ENCODE measurements at regions not wholly inside any gene's neighbourhood (a gene's known extent, or its start where the extent isn't known, plus 50 kb on each side); places are given as distances from the start of the nearest gene placed in this dataset.
"Not testable (repeated sequence)": the region's sequence is repeated elsewhere in the genome, so short reads cannot be mapped to it uniquely, and the experiment has no call there.

DNA sequence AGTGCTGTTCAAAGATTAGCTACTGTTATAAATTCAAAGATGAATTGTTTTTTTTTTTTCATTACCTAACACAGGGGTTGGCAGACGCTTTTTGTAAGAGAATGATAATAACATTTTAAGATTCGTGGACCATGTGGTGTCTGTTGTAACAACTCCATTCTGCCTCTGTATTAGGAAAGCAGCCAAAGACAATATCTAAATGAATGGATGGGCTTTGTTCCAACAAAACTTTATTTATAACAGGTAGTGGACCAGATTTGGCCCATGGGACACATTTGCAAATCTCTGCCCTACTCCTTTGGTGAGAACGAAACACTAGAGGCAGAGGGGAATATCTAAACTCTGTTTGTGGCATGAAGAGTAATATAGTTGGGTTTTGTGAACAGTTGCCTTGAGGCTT is 83.6 kb upstream of the BLID start:
- H3K56ac ChIP-seq (ENCODE audit: low read length): no peak overlapping the region
- no peak overlapping the region for H2BK15ac ChIP-seq (replicated peaks; ENCODE audit: low read depth)
- H3K36me3 ChIP-seq (ENCODE audit: control insufficient read depth, insufficient read depth, low read length): no peaks in the 10 kb centered on the region
- no peaks in the 10 kb centered on the region for H3K79me2 ChIP-seq (ENCODE audit: control insufficient read depth, insufficient read depth, low read length)
- no peak overlapping the region for H4K8ac ChIP-seq (ENCODE audit: low read depth, low read length)
- H3K4ac ChIP-seq (ENCODE audit: low read depth, low read length): no peak overlapping the region
- no peaks in the 10 kb centered on the region for H3K27me3 ChIP-seq (ENCODE audit: insufficient read depth, low read length, poor library complexity)
- whole genome bisulfite sequencing (ENCODE audit: extremely low coverage, insufficient coverage, low lambda C conversion rate): no CpG with 5 or more reads among the region's 3 CpGs
- no peak overlapping the region for H2BK120ac ChIP-seq (ENCODE audit: low read depth, low read length)
- H3K23ac ChIP-seq (ENCODE audit: low read length): no peak overlapping the region
- H2AK5ac ChIP-seq (ENCODE audit: low read length): no peak overlapping the region
- no peaks in the 10 kb centered on the region for H3K4me1 ChIP-seq (ENCODE audit: control insufficient read depth, low read depth, low read length)
- H2BK5ac ChIP-seq (ENCODE audit: low read length): no peak overlapping the region
- no peak overlapping the region for H3K18ac ChIP-seq (ENCODE audit: low read length)
- no peak overlapping the region for H3K9ac ChIP-seq (ENCODE audit: low read length)
- H4K5ac ChIP-seq (ENCODE audit: low read length): no peak overlapping the region
- H3K4me3 ChIP-seq (ENCODE audit: low read length): no peak overlapping the region
- no peak overlapping the region for H3K4me2 ChIP-seq (ENCODE audit: low read length)
- H3K27ac ChIP-seq (ENCODE audit: low read depth, low read length): no peak overlapping the region
- DNase-seq: no peak
- H3K79me1 ChIP-seq (ENCODE audit: low read length): no peaks in the 10 kb centered on the region

DNA sequence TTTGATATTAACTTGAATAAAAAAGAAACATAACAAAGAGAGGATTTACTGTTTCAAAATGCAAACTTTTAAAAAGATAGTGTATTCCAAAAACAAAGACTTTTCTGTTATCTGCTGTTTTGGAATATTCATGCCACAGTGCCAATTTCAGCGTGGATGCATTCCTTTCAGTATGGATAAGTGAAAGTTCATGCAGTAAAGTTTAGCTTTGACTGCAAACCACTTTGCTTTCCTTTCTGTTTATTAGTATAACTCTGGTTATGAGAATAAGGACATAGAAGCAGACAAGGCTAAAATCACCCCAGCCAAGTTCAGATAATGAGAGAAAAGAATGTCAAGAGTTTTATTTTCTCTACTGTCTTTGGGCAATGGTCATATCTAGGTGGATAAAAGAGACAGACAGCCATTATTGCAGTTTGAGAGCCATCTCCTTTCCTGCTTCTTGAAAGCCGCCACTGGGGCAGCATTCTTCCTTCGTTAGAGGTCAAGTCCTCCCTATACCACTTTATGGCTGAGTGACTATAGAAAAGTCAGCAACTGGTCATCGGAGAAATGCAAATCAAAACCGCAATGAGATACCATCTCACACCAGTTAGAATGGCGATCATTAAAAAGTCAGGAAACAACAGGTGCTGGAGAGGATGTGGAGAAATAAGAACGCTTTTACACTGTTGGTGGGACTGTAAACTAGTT is 82.4 kb upstream of the BLID start:
- Histone ChIP-seq H3K36me3 (ENCODE audit: control insufficient read depth, insufficient read depth, low read length) (no peaks in the 10 kb centered on the region), H3K23ac (ENCODE audit: low read length) (no peak overlapping the region), H2BK5ac (ENCODE audit: low read length) (no peak overlapping the region), H3K56ac (ENCODE audit: low read length) (no peak overlapping the region), H3K4ac (ENCODE audit: low read depth, low read length) (no peak overlapping the region), H3K4me1 (ENCODE audit: control insufficient read depth, low read depth, low read length) (no peaks in the 10 kb centered on the region), H3K27ac (ENCODE audit: low read depth, low read length) (no peak overlapping the region), H3K4me2 (ENCODE audit: low read length) (no peak overlapping the region), H2AK5ac (ENCODE audit: low read length) (no peak overlapping the region), H2BK15ac (replicated peaks; ENCODE audit: low read depth) (no peak overlapping the region), H3K27me3 (ENCODE audit: insufficient read depth, low read length, poor library complexity) (no peaks in the 10 kb centered on the region), H4K8ac (ENCODE audit: low read depth, low read length) (no peak overlapping the region), H3K4me3 (ENCODE audit: low read length) (no peak overlapping the region), H4K5ac (ENCODE audit: low read length) (no peak overlapping the region), H2BK120ac (ENCODE audit: low read depth, low read length) (no peak overlapping the region), H3K9ac (ENCODE audit: low read length) (no peak overlapping the region), H3K79me2 (ENCODE audit: control insufficient read depth, insufficient read depth, low read length) (no peaks in the 10 kb centered on the region), H3K18ac (ENCODE audit: low read length) (no peak overlapping the region), H3K79me1 (ENCODE audit: low read length) (no peaks in the 10 kb centered on the region)
- no CpG with 5 or more reads among the region's 7 CpGs for WGBS (ENCODE audit: extremely low coverage, insufficient coverage, low lambda C conversion rate)
- no peak for DNase-seq

DNA sequence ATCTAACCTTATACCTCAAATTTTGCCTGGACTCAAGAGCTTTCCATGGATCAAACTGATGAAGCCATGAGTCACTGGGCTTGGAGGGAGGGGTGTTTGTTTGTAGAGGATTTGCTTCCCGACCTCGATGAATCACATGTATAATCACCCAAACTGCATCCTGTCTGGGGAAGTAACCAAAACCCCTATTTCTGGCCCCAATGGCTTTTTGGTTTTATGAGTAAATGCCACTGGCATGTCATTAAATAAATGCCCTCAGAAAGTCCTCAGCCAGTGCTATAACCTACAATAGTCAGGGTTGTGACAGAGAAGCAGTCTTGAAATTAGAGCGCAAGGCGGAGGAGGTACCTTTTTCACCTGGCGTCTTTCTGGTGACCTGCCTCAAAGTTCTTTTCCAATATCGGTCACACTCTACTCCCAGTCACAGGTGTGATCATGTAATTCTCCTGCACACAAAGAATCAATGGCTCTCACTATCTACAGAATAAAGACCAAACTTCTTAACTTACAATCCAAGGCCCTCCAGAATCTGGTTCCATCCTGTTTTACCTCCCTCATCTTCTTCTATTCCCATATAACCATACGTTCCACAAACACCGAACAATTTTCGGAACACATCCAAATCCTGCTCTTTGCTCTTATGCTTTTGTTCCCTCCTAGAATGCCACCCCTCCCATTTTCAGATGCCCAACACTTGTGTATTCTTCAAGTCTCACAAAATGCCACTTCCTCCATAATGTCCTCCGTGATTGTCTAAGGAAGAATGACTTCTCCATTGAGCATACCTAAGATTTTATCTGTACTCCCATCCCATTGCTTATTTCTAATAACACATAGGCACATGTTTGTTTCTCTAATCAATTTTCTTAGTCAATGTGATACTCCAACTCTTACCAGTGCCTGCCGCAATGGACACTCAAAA is 81.3 kb upstream of the BLID start:
- no peak overlapping the region for H3K4me2 ChIP-seq (ENCODE audit: low read length)
- no peak overlapping the region for H3K4ac ChIP-seq (ENCODE audit: low read depth, low read length)
- H4K8ac ChIP-seq (ENCODE audit: low read depth, low read length): no peak overlapping the region
- H2AK5ac ChIP-seq (ENCODE audit: low read length): no peak overlapping the region
- no peak overlapping the region for H2BK5ac ChIP-seq (ENCODE audit: low read length)
- H3K79me2 ChIP-seq (ENCODE audit: control insufficient read depth, insufficient read depth, low read length): no peaks in the 10 kb centered on the region
- H3K27ac ChIP-seq (ENCODE audit: low read depth, low read length): no peak overlapping the region
- no peaks in the 10 kb centered on the region for H3K4me1 ChIP-seq (ENCODE audit: control insufficient read depth, low read depth, low read length)
- no peak overlapping the region for H4K5ac ChIP-seq (ENCODE audit: low read length)
- no peak overlapping the region for H3K23ac ChIP-seq (ENCODE audit: low read length)
- no peak overlapping the region for H2BK120ac ChIP-seq (ENCODE audit: low read depth, low read length)
- WGBS (ENCODE audit: extremely low coverage, insufficient coverage, low lambda C conversion rate): 100% methylated on average over 3 of the region's 11 CpGs
- no peak overlapping the region for H3K4me3 ChIP-seq (ENCODE audit: low read length)
- no peak overlapping the region for H3K9ac ChIP-seq (ENCODE audit: low read length)
- DNase-seq: peak; percentile 14
- no peak overlapping the region for H3K56ac ChIP-seq (ENCODE audit: low read length)
- no peaks in the 10 kb centered on the region for H3K79me1 ChIP-seq (ENCODE audit: low read length)
- no peaks in the 10 kb centered on the region for H3K36me3 ChIP-seq (ENCODE audit: control insufficient read depth, insufficient read depth, low read length)
- no peak overlapping the region for H2BK15ac ChIP-seq (replicated peaks; ENCODE audit: low read depth)
- H3K27me3 ChIP-seq (ENCODE audit: insufficient read depth, low read length, poor library complexity): no peaks in the 10 kb centered on the region
- H3K18ac ChIP-seq (ENCODE audit: low read length): no peak overlapping the region

DNA sequence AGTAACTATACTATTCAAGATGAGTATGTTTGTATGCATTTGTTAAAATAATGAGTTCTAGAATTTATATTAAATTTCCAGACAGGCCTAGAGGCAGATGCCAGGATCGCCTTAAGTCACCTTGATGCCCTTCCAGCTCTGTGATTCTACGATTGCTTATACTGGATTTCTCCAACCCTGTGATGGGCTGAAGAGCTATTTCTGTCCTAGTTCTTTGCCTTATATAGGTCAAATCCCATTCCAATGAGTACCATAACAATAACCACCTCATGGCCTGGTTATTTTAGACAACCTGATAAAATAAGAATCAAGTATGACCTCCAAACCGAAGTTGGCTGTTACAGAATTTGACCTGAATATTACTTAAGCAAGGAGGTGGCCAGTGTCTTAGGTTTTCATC is 79.8 kb upstream of the BLID start:
- H3K27me3 ChIP-seq (ENCODE audit: insufficient read depth, low read length, poor library complexity): no peaks in the 10 kb centered on the region

DNA sequence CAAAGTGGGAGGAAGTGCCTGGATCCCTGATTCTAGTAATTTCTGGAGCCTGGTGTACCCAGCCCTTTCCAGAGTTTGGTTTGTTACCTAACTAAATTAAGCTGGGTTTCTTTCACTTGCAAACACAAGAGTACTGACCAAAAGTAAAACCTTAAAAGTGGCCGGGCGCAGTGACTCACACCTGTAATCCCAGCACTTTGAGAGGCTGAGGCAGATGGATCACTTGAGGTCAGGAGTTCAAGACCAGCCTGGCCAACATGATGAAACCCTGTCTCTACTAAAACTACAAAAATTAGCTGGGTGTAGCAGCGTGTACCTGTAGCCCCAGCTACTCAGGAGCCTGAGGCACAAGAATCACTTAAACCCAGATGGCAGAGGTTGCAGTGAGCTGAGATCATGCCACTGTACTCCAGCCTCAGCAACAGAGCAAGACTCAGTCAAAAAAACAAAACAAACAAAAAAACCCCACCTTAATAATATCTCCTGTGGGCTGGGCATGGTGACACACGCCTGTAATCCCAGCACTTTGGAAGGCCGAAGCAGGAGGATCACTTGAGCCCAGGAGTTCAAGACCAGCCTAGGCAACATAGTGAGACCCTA is 78.0 kb upstream of the BLID start:
- not testable (repeated sequence) for H3K36me3 ChIP-seq (ENCODE audit: control insufficient read depth, insufficient read depth, low read length); H3K23ac ChIP-seq (ENCODE audit: low read length); H3K27me3 ChIP-seq (ENCODE audit: insufficient read depth, low read length, poor library complexity); H3K9ac ChIP-seq (ENCODE audit: low read length); H3K56ac ChIP-seq (ENCODE audit: low read length); H3K27ac ChIP-seq (ENCODE audit: low read depth, low read length); H2AK5ac ChIP-seq (ENCODE audit: low read length); H2BK15ac ChIP-seq (replicated peaks; ENCODE audit: low read depth); H3K4me3 ChIP-seq (ENCODE audit: low read length); H3K79me2 ChIP-seq (ENCODE audit: control insufficient read depth, insufficient read depth, low read length); H3K79me1 ChIP-seq (ENCODE audit: low read length); DNase-seq; H3K4me2 ChIP-seq (ENCODE audit: low read length); H3K18ac ChIP-seq (ENCODE audit: low read length); H3K4me1 ChIP-seq (ENCODE audit: control insufficient read depth, low read depth, low read length); H4K8ac ChIP-seq (ENCODE audit: low read depth, low read length); H3K4ac ChIP-seq (ENCODE audit: low read depth, low read length); H4K5ac ChIP-seq (ENCODE audit: low read length); H2BK5ac ChIP-seq (ENCODE audit: low read length); H2BK120ac ChIP-seq (ENCODE audit: low read depth, low read length)
- WGBS (ENCODE audit: extremely low coverage, insufficient coverage, low lambda C conversion rate): no CpG with 5 or more reads among the region's 5 CpGs

More for the DNA sequence above, 79.8 kb upstream of the BLID start:
- Histone ChIP-seq H3K4me2 (ENCODE audit: low read length) (no peak overlapping the region), H3K9ac (ENCODE audit: low read length) (no peak overlapping the region), H3K23ac (ENCODE audit: low read length) (no peak overlapping the region), H2BK120ac (ENCODE audit: low read depth, low read length) (no peak overlapping the region), H3K27ac (ENCODE audit: low read depth, low read length) (no peak overlapping the region), H2AK5ac (ENCODE audit: low read length) (no peak overlapping the region), H2BK15ac (replicated peaks; ENCODE audit: low read depth) (no peak overlapping the region), H3K4me1 (ENCODE audit: control insufficient read depth, low read depth, low read length) (no peaks in the 10 kb centered on the region), H3K4ac (ENCODE audit: low read depth, low read length) (no peak overlapping the region), H4K8ac (ENCODE audit: low read depth, low read length) (no peak overlapping the region), H3K56ac (ENCODE audit: low read length) (no peak overlapping the region), H2BK5ac (ENCODE audit: low read length) (no peak overlapping the region), H3K79me2 (ENCODE audit: control insufficient read depth, insufficient read depth, low read length) (no peaks in the 10 kb centered on the region), H3K79me1 (ENCODE audit: low read length) (no peaks in the 10 kb centered on the region), H3K18ac (ENCODE audit: low read length) (no peak overlapping the region), H3K4me3 (ENCODE audit: low read length) (no peak overlapping the region), H3K36me3 (ENCODE audit: control insufficient read depth, insufficient read depth, low read length) (no peaks in the 10 kb centered on the region), H4K5ac (ENCODE audit: low read length) (no peak overlapping the region)
- DNase-seq: no peak
- WGBS (ENCODE audit: extremely low coverage, insufficient coverage, low lambda C conversion rate): no CpG with 5 or more reads among the region's 3 CpGs

All from mesendoderm (in vitro differentiated cells).